ENCODE measurements at regions not wholly inside any gene's neighbourhood (a gene's known extent, or its start where the extent isn't known, plus 50 kb on each side); places are given as distances from the start of the nearest gene placed in this dataset.

DNA sequence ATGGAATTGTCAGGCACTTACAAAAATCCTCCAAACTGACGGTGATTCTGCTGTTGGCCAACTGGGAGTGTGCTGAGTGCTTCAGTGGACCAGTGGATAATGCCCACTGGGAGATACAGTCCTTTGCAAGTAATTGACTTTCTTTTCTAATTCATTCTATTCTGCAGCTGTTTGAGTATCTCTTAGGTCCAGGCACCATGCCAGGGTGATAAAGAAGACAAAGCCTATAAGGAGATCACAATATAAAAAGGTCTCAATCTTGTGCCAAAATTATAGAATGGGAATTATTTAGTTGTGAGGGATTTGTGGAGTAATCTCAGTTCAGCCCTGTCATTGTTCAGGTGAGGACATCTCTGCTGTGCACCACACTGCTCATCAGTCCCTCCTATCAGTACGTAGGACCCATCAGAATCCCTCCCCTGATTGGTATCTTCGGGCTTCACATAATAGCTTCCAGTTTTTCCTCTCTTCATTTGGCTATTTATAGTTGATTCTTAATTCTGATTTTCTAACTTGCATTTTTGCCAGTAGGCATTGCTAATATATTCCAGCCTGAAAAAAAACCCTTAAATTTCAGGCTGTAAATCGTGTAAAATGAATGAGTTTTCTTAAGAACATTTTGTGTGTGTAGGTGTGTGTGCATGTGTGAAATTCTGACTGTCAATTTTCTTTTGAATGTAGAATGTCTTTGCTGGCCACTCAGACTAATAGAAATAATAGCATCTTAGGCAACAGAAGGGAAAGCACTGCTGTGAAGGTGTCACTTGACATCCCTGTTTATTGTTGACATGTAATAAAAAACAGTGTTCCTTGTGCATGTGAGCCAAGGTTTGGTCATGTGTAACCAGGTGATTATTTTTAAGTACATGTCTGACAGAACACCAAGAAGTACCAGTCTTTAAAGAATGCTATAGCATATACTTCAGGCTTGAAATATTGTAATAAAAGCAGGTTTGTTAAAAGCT is 457.6 kb upstream of the RGS6 start:
- Histone ChIP-seq H4K20me1 (ENCODE audit: insufficient read depth) (peaks cover 26% of the 10 kb centered on the region), H3K4me2 (no peak overlapping the region), H3K4me3 (no peak overlapping the region), H3K79me2 (ENCODE audit: low read depth) (peaks cover 63% of the 10 kb centered on the region), H2AFZ (no peak overlapping the region), H3K27me3 (ENCODE audit: insufficient read depth, low read depth) (no peaks in the 10 kb centered on the region), H3K4me1 (replicated peaks; ENCODE audit: insufficient read depth) (no peaks in the 10 kb centered on the region), H3K9me3 (ENCODE audit: insufficient read depth, low read depth) (no peaks in the 10 kb centered on the region), H3K36me3 (ENCODE audit: low read depth) (0 out of 2 replicates have a peak, but pooled peaks cover 3% of the 10 kb centered on the region), H3F3A (ENCODE audit: insufficient read depth, low read depth) (peaks cover 31% of the 10 kb centered on the region; the same call in 1 of the 2 replicates), H3K9me2 (ENCODE audit: insufficient read depth) (0 out of 2 replicates have a peak, but pooled peaks cover 8% of the 10 kb centered on the region), H3K27ac (no peak overlapping the region)
- CTCF ChIA-PET: interaction anchor here (0.5 to 0.6 kb wide), 2 partner anchors 112 to 258 kb away, joined by 3 to 4 read pairs; no protein-coding TSS in a partner anchor
- TF ChIP-seq EZH2 (IDR thresholded peaks at IDR 0.05; ENCODE audit: low read depth) (no peak), CTCF (conservative IDR thresholded peaks at IDR 0.05) (no peak)
- POLR2A ChIA-PET (ENCODE audit: unreplicated experiment): no interaction called here
- no TSS peak for BruUV-seq (replicated peaks)
- intact Hi-C loops (cut with micrococcal nuclease; ENCODE audit: unreplicated experiment): no loop called here
- DNase-seq: no peak

- Histone ChIP-seq H3K9me3 (ENCODE audit: insufficient read depth, low read depth) (no peaks in the 10 kb centered on the region), H3K9me2 (ENCODE audit: insufficient read depth) (0 out of 2 replicates have a peak, but pooled peaks cover 8% of the 10 kb centered on the region), H3K36me3 (ENCODE audit: low read depth) (0 out of 2 replicates have a peak, but pooled peaks cover 3% of the 10 kb centered on the region), H3K27ac (no peak overlapping the region), H3K4me3 (no peak overlapping the region), H3K4me1 (replicated peaks; ENCODE audit: insufficient read depth) (no peaks in the 10 kb centered on the region), H3F3A (ENCODE audit: insufficient read depth, low read depth) (peaks cover 31% of the 10 kb centered on the region; the same call in 1 of the 2 replicates), H2AFZ (no peak overlapping the region), H3K79me2 (ENCODE audit: low read depth) (peaks cover 63% of the 10 kb centered on the region), H3K27me3 (ENCODE audit: insufficient read depth, low read depth) (no peaks in the 10 kb centered on the region), H4K20me1 (ENCODE audit: insufficient read depth) (peaks cover 26% of the 10 kb centered on the region), H3K4me2 (no peak overlapping the region)
- TF ChIP-seq CTCF (conservative IDR thresholded peaks at IDR 0.05) (no peak), EZH2 (IDR thresholded peaks at IDR 0.05; ENCODE audit: low read depth) (no peak)
- DNase-seq: no peak
- intact Hi-C loops (cut with micrococcal nuclease; ENCODE audit: unreplicated experiment): no loop called here
- ChIA-PET CTCF (no interaction called here), POLR2A (ENCODE audit: unreplicated experiment) (no interaction called here)
- no TSS peak for BruUV-seq (replicated peaks)
Observed at GRCh38 chr14:71475916-71476315, 456.3 kb upstream of the RGS6 start.

DNA sequence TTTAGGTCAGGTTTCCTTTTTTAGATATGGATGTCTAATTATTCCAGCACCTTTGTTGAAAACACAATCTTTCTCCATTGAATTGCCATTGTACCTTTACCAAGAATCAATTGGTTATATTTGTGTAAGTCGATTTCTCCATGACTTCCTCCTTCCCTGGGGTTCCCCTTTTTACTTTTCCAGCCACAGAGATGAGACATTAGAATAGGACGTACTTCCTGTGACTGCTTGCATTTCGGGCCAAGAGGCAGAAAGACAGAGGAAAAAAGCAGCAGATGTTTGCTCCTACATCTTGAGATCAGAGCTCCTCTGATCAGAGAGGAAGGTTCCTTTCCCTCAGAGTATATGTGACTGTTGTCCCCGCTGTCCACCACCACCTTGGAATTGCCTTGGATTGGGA is 453.7 kb upstream of the RGS6 start:
- Histone ChIP-seq H3K79me2 (ENCODE audit: low read depth) (peaks cover 67% of the 10 kb centered on the region), H3K4me2 (no peak overlapping the region), H3K4me3 (no peak overlapping the region), H3F3A (ENCODE audit: insufficient read depth, low read depth) (peaks cover 30% of the 10 kb centered on the region; the same call in 1 of the 2 replicates), H3K4me1 (replicated peaks; ENCODE audit: insufficient read depth) (no peaks in the 10 kb centered on the region), H2AFZ (no peak overlapping the region), H3K9me3 (ENCODE audit: insufficient read depth, low read depth) (no peaks in the 10 kb centered on the region), H3K27ac (no peak overlapping the region), H3K9me2 (ENCODE audit: insufficient read depth) (no peaks in the 10 kb centered on the region), H3K36me3 (ENCODE audit: low read depth) (no peaks in the 10 kb centered on the region), H4K20me1 (ENCODE audit: insufficient read depth) (peaks cover 20% of the 10 kb centered on the region), H3K27me3 (ENCODE audit: insufficient read depth, low read depth) (no peaks in the 10 kb centered on the region)
- ChIA-PET POLR2A (ENCODE audit: unreplicated experiment) (no interaction called here), CTCF (no interaction called here)
- intact Hi-C loops (cut with micrococcal nuclease; ENCODE audit: unreplicated experiment): no loop called here
- DNase-seq: no peak
- TF ChIP-seq CTCF (conservative IDR thresholded peaks at IDR 0.05) (no peak), EZH2 (IDR thresholded peaks at IDR 0.05; ENCODE audit: low read depth) (no peak)
- no TSS peak for BruUV-seq (replicated peaks)

All from PC-9 (cell line).